ENCODE measurements at regions not wholly inside any gene's neighbourhood (a gene's known extent, or its start where the extent isn't known, plus 50 kb on each side); places are given as distances from the start of the nearest gene placed in this dataset.
"Not testable (repeated sequence)": the region's sequence is repeated elsewhere in the genome, so short reads cannot be mapped to it uniquely, and the experiment has no call there.

GRCh38 chr10:46774945-46775667, 136.1 kb upstream of the PTPN20 start:
- not testable (repeated sequence) for H3K27me3 Mint-ChIP-seq; DNase-seq; ATAC-seq; H3K36me3 Mint-ChIP-seq (ENCODE audit: low read depth); H3K9me3 Mint-ChIP-seq; H3K27ac Mint-ChIP-seq; H3K4me1 Mint-ChIP-seq; H3K4me3 Mint-ChIP-seq

- ATAC-seq; H3K36me3 Mint-ChIP-seq (ENCODE audit: low read depth); H3K9me3 Mint-ChIP-seq; H3K27ac Mint-ChIP-seq; H3K4me3 Mint-ChIP-seq; H3K4me1 Mint-ChIP-seq; DNase-seq: not testable (repeated sequence)
- peaks cover 10% of the 10 kb centered on the region for H3K27me3 Mint-ChIP-seq
These were observed 135.6 kb upstream of the PTPN20 start for GRCh38 chr10:46775668-46776059.

GRCh38 chr10:46779571-46779970, 131.7 kb upstream of the PTPN20 start:
- H3K27ac Mint-ChIP-seq, H3K9me3 Mint-ChIP-seq, DNase-seq: not testable (repeated sequence)

GRCh38 chr10:46780164-46780563, 131.1 kb upstream of the PTPN20 start:
- not testable (repeated sequence) for DNase-seq; H3K4me3 Mint-ChIP-seq; ATAC-seq; H3K9me3 Mint-ChIP-seq; H3K27ac Mint-ChIP-seq; H3K36me3 Mint-ChIP-seq (ENCODE audit: low read depth)
- Mint-ChIP-seq H3K4me1 (peaks cover 12% of the 10 kb centered on the region), H3K27me3 (peaks cover 18% of the 10 kb centered on the region)

More at GRCh38 chr10:46779571-46779970, 131.7 kb upstream of the PTPN20 start:
- ATAC-seq; H3K36me3 Mint-ChIP-seq (ENCODE audit: low read depth); H3K4me3 Mint-ChIP-seq: not testable (repeated sequence)
- Mint-ChIP-seq H3K4me1 (peaks cover 12% of the 10 kb centered on the region), H3K27me3 (peaks cover 18% of the 10 kb centered on the region)

- H3K4me3 Mint-ChIP-seq; H3K9me3 Mint-ChIP-seq; H3K36me3 Mint-ChIP-seq (ENCODE audit: low read depth); DNase-seq; H3K27ac Mint-ChIP-seq; ATAC-seq: not testable (repeated sequence)
- peaks cover 12% of the 10 kb centered on the region for H3K4me1 Mint-ChIP-seq
- H3K27me3 Mint-ChIP-seq, result peaks cover 18% of the 10 kb centered on the region
These were observed 130.2 kb upstream of the PTPN20 start for GRCh38 chr10:46781001-46781400.

GRCh38 chr10:46782001-46782874, 129.0 kb upstream of the PTPN20 start:
- H3K9me3 Mint-ChIP-seq; H3K36me3 Mint-ChIP-seq (ENCODE audit: low read depth); DNase-seq; H3K4me3 Mint-ChIP-seq: not testable (repeated sequence)
- peak; percentile 17 for ATAC-seq
- Mint-ChIP-seq H3K27ac (peak overlapping the region; percentile 37), H3K4me1 (peaks cover 13% of the 10 kb centered on the region), H3K27me3 (peaks cover 16% of the 10 kb centered on the region)

- H3K9me3 Mint-ChIP-seq; H3K27ac Mint-ChIP-seq; H3K36me3 Mint-ChIP-seq (ENCODE audit: low read depth); ATAC-seq; H3K4me3 Mint-ChIP-seq; DNase-seq: not testable (repeated sequence)
- Mint-ChIP-seq H3K4me1 (peaks cover 15% of the 10 kb centered on the region), H3K27me3 (peaks cover 14% of the 10 kb centered on the region)
These were observed 126.6 kb upstream of the PTPN20 start for GRCh38 chr10:46784665-46785064.

GRCh38 chr10:46786125-46786517, 125.1 kb upstream of the PTPN20 start:
- Mint-ChIP-seq H3K4me3 (peak overlapping the region; percentile 89), H3K4me1 (peaks cover 15% of the 10 kb centered on the region)
- not testable (repeated sequence) for DNase-seq; H3K9me3 Mint-ChIP-seq; H3K36me3 Mint-ChIP-seq (ENCODE audit: low read depth); H3K27me3 Mint-ChIP-seq; H3K27ac Mint-ChIP-seq
- ATAC-seq, result peak; percentile 11

- Mint-ChIP-seq H3K27ac (peak overlapping the region; percentile 72), H3K4me1 (peaks cover 12% of the 10 kb centered on the region), H3K4me3 (peak overlapping the region; percentile 89)
- H3K9me3 Mint-ChIP-seq; H3K36me3 Mint-ChIP-seq (ENCODE audit: low read depth); H3K27me3 Mint-ChIP-seq: not testable (repeated sequence)
- peak; percentile 84 for ATAC-seq
- peak; percentile 75 for DNase-seq
These were observed 124.5 kb upstream of the PTPN20 start for GRCh38 chr10:46786518-46787320.

GRCh38 chr10:46787321-46787615, 124.0 kb upstream of the PTPN20 start:
- H3K27me3 Mint-ChIP-seq, result peaks cover 4% of the 10 kb centered on the region
- peak; percentile 27 for DNase-seq
- peak; percentile 82 for ATAC-seq
- peaks cover 6% of the 10 kb centered on the region for H3K4me1 Mint-ChIP-seq
- H3K36me3 Mint-ChIP-seq (ENCODE audit: low read depth), result no peaks in the 10 kb centered on the region
- H3K4me3 Mint-ChIP-seq, result peak overlapping the region; percentile 89
- no peak overlapping the region for H3K27ac Mint-ChIP-seq
- H3K9me3 Mint-ChIP-seq, result no peaks in the 10 kb centered on the region

- H3K36me3 Mint-ChIP-seq (ENCODE audit: low read depth); ATAC-seq; DNase-seq: not testable (repeated sequence)
These were observed 118.4 kb upstream of the PTPN20 start for GRCh38 chr10:46792657-46793357.

GRCh38 chr10:46796351-46796750, 114.9 kb upstream of the PTPN20 start:
- DNase-seq; H3K27me3 Mint-ChIP-seq; H3K36me3 Mint-ChIP-seq (ENCODE audit: low read depth); H3K27ac Mint-ChIP-seq; H3K9me3 Mint-ChIP-seq; H3K4me1 Mint-ChIP-seq; ATAC-seq; H3K4me3 Mint-ChIP-seq: not testable (repeated sequence)

More at GRCh38 chr10:46792657-46793357, 118.4 kb upstream of the PTPN20 start:
- not testable (repeated sequence) for H3K9me3 Mint-ChIP-seq, H3K4me1 Mint-ChIP-seq, H3K27ac Mint-ChIP-seq, H3K4me3 Mint-ChIP-seq, H3K27me3 Mint-ChIP-seq

GRCh38 chr10:46802010-46802409, 109.2 kb upstream of the PTPN20 start:
- H3K27me3 Mint-ChIP-seq; DNase-seq; H3K27ac Mint-ChIP-seq; H3K9me3 Mint-ChIP-seq; ATAC-seq; H3K36me3 Mint-ChIP-seq (ENCODE audit: low read depth); H3K4me3 Mint-ChIP-seq: not testable (repeated sequence)
- H3K4me1 Mint-ChIP-seq, result peaks cover 10% of the 10 kb centered on the region

- not testable (repeated sequence) for H3K27me3 Mint-ChIP-seq; DNase-seq; ATAC-seq; H3K27ac Mint-ChIP-seq; H3K9me3 Mint-ChIP-seq; H3K4me3 Mint-ChIP-seq; H3K36me3 Mint-ChIP-seq (ENCODE audit: low read depth)
- peaks cover 14% of the 10 kb centered on the region for H3K4me1 Mint-ChIP-seq
These were observed 108.1 kb upstream of the PTPN20 start for GRCh38 chr10:46803082-46803481.

Data from activated naive CD8-positive, alpha-beta T cell treated with anti-CD3 and anti-CD28 coated beads, Interleukin-2, amount 50 U/mL, for 24 hours (primary cell).